Fibroblast of lung (primary cell): ENCODE measurements at regions not wholly inside any gene's neighbourhood (a gene's known extent, or its start where the extent isn't known, plus 50 kb on each side); places are given as distances from the start of the nearest gene placed in this dataset.
"Not testable (repeated sequence)": the region's sequence is repeated elsewhere in the genome, so short reads cannot be mapped to it uniquely, and the experiment has no call there.

Source experiments
- DNase-seq, 2 donors: peaks; one replicate each; pipeline versions ENCODE4 v3.0.0 to v3.0.0-alpha.2; 2010; ENCODE audit warnings: low read depth in 2 of 2
- H2AFZ ChIP-seq: 2 replicates; pipeline ENCODE4 v1.5.1; 2012; ENCODE audit warnings: low read length, control low read depth, inconsistent platforms
- H3K27ac ChIP-seq: 2 replicates; pipeline ENCODE4 v1.5.1; 2011; ENCODE audit warnings: low read length, control low read depth; ENCODE audit not compliant: insufficient read depth
- H3K27me3 ChIP-seq: 2 replicates; pipeline ENCODE4 v1.5.1; 2011; ENCODE audit warnings: mild to moderate bottlenecking, low read length; ENCODE audit not compliant: control insufficient read depth, insufficient read depth
- H3K36me3 ChIP-seq: 2 replicates; pipeline ENCODE4 v1.5.1; 2011; ENCODE audit warnings: low read length; ENCODE audit not compliant: control insufficient read depth, insufficient read depth
- H3K4me1 ChIP-seq: 2 replicates; pipeline ENCODE4 v1.5.1; 2011; ENCODE audit warnings: low read length; ENCODE audit not compliant: control insufficient read depth, insufficient read depth; ENCODE audit errors: extremely low read depth
- H3K4me2 ChIP-seq: 2 replicates; pipeline ENCODE4 v1.5.1; 2011; ENCODE audit warnings: low read length, control low read depth; ENCODE audit not compliant: insufficient read depth; ENCODE audit errors: extremely low read depth
- H3K4me3 ChIP-seq, 4 experiments: fragments of 200-600 bp in 1 of 4; sonication (generic) in 1 of 4; replicated peaks in 1 of 4; 2 replicates each; pipeline ENCODE4 v1.5.1; 2011 to 2016; ENCODE audit warnings: low read length in 4 of 4, low read depth in 3 of 4, mild to moderate bottlenecking in 3 of 4, control low read depth in 2 of 4, inconsistent platforms in 1 of 4, mixed read lengths in 1 of 4; ENCODE audit not compliant: insufficient read depth in 1 of 4; ENCODE audit errors: control extremely low read depth in 1 of 4
- H3K79me2 ChIP-seq: 2 replicates; pipeline ENCODE4 v1.5.1; 2012; ENCODE audit warnings: mild to moderate bottlenecking, low read length, inconsistent platforms; ENCODE audit not compliant: control insufficient read depth, insufficient read depth
- H3K9ac ChIP-seq: 2 replicates; pipeline ENCODE4 v1.5.1; 2011; ENCODE audit warnings: mild to moderate bottlenecking, low read length, control low read depth; ENCODE audit not compliant: insufficient read depth
- H3K9me3 ChIP-seq: 2 replicates; pipeline ENCODE4 v1.5.1; 2012; ENCODE audit warnings: low read depth, low read length; ENCODE audit not compliant: control insufficient read depth, insufficient read depth
- H4K20me1 ChIP-seq: 2 replicates; pipeline ENCODE4 v1.5.1; 2011; ENCODE audit warnings: low read length; ENCODE audit not compliant: control insufficient read depth, insufficient read depth; ENCODE audit errors: extremely low read depth
- CTCF ChIP-seq, 2 donors: IDR thresholded peaks in 1 of 2; conservative IDR thresholded peaks in 1 of 2; 1 replicate in 1 of 2; 2 replicates in 1 of 2; pipeline ENCODE4 v1.5.1; 2011 to 2012; ENCODE audit warnings: low read length in 2 of 2, control low read depth in 1 of 2, inconsistent platforms in 1 of 2, low read depth in 1 of 2, mild to moderate bottlenecking in 1 of 2
- EZH2 ChIP-seq: IDR thresholded peaks from 2 replicates; pipeline ENCODE4 v1.5.1; 2012; ENCODE audit warnings: low read length, control low read depth, mild to moderate bottlenecking; ENCODE audit errors: missing control alignments

- Histone ChIP-seq H2AFZ (no peak overlapping the region), H3K27me3 (no peaks in the 10 kb centered on the region), H3K4me3 (no peak overlapping the region), H3K36me3 (no peaks in the 10 kb centered on the region), H3K4me1 (no peaks in the 10 kb centered on the region), H3K27ac (no peak overlapping the region), H3K79me2 (no peaks in the 10 kb centered on the region), H4K20me1 (no peaks in the 10 kb centered on the region), H3K9ac (no peak overlapping the region), H3K4me2 (no peak overlapping the region), H3K9me3 (no peaks in the 10 kb centered on the region)
- peak; percentile 1 to 7 for DNase-seq
- TF ChIP-seq EZH2 = no peak
- peak; percentile 16 to 33 for TF ChIP-seq CTCF (conservative IDR thresholded peaks at IDR 0.05 in 1 of 2, IDR thresholded peaks at IDR 0.05 in 1 of 2; ENCODE audit: low read depth in 1 of 2, low read length in 2 of 2)
Observed at GRCh38 chr7:98733036-98733435, 116.0 kb downstream of the NPTX2 start.

GRCh38 chr7:98735801-98736200 is 118.7 kb downstream of the NPTX2 start:
- DNase-seq = no peak
- no peak overlapping the region for H3K27ac ChIP-seq
- no peaks in the 10 kb centered on the region for H3K27me3 ChIP-seq
- no peak overlapping the region for H2AFZ ChIP-seq
- no peaks in the 10 kb centered on the region for H3K79me2 ChIP-seq
- no peaks in the 10 kb centered on the region for H3K4me1 ChIP-seq
- H3K9ac ChIP-seq = no peak overlapping the region
- TF ChIP-seq CTCF (conservative IDR thresholded peaks at IDR 0.05 in 1 of 2, IDR thresholded peaks at IDR 0.05 in 1 of 2; ENCODE audit: low read depth in 1 of 2, low read length in 2 of 2) = no peak
- TF ChIP-seq EZH2 = no peak
- H3K4me2 ChIP-seq = no peak overlapping the region
- no peak overlapping the region for H3K4me3 ChIP-seq
- H4K20me1 ChIP-seq = no peaks in the 10 kb centered on the region
- H3K36me3 ChIP-seq = no peaks in the 10 kb centered on the region
- H3K9me3 ChIP-seq = no peaks in the 10 kb centered on the region

GRCh38 chr7:98736461-98736860 is 119.4 kb downstream of the NPTX2 start:
- not testable (repeated sequence) for H2AFZ ChIP-seq, H3K27ac ChIP-seq, H3K9ac ChIP-seq, H3K79me2 ChIP-seq, H3K4me3 ChIP-seq, H3K9me3 ChIP-seq, DNase-seq, H3K27me3 ChIP-seq, H3K4me2 ChIP-seq, H4K20me1 ChIP-seq, H3K36me3 ChIP-seq, H3K4me1 ChIP-seq
